K562 (cell line): ENCODE measurements at regions not wholly inside any gene's neighbourhood (a gene's known extent, or its start where the extent isn't known, plus 50 kb on each side); places are given as distances from the start of the nearest gene placed in this dataset.

Experiments
- ATAC-seq: fragments of 200-7000 bp; cut with Tn5 transposase; 3 replicates; pipeline ENCODE4 v1.9.1; 2020; ENCODE audit warnings: moderate library complexity
- BruUV-seq: library from RNA; stranded (reverse); fragments of 400-500 nt; replicated peaks from 2 replicates; lab custom pipeline; 2021; lab: Mats Ljungman, UMichigan
- CTCF ChIA-PET: fragments of 300-600 bp; formaldehyde crosslinking; extraction: SDS; loops from one replicate; lab custom pipeline; 2021; ENCODE audit warnings: low intra/inter-chr PET ratio; lab: Yijun Ruan, JAX
- POLR2A ChIA-PET: fragments of 300-600, 350-650 bp; sonication (Branson Sonifier 250); formaldehyde crosslinking; extraction: SDS; loops from one replicate; lab custom pipeline; 2021; ENCODE audit warnings: antibody characterized with exemption, inconsistent platforms; lab: Yijun Ruan, JAX
- DNase-seq, 4 experiments: peaks; one replicate each; pipeline versions ENCODE4 v3.0.0 to v3.0.0-alpha.2; 2011 to 2018; ENCODE audit warnings: low spot score in 3 of 4, mixed read lengths in 3 of 4; ENCODE audit errors: extremely low read depth in 1 of 4
- FAIRE-seq: peaks from 2 replicates; lab custom pipeline; 2011; peaks lifted over from hg19 to GRCh38; lab: Jason Lieb, UNC
- H2AFZ ChIP-seq: 2 replicates; pipeline ENCODE4 v1.6.0; 2011; ENCODE audit warnings: low read depth, low read length, control low read depth, inconsistent platforms
- H3K27ac ChIP-seq: fragments of 200-600 bp; 3 replicates; pipeline ENCODE4 v1.8.0; 2011; ENCODE audit warnings: low read depth, mild to moderate bottlenecking, control low read depth, inconsistent platforms, low read length, moderate library complexity, mixed read lengths; ENCODE audit errors: extremely low read depth
- H3K27me3 ChIP-seq, 2 experiments: fragments of 300-600 bp in 1 of 2; 2 replicates in 1 of 2; 3 replicates in 1 of 2; pipeline versions ENCODE4 v1.6.0 to v1.8.0; 2011; ENCODE audit warnings: inconsistent platforms in 2 of 2, low read length in 2 of 2, mild to moderate bottlenecking in 1 of 2, mixed read lengths in 1 of 2, moderate library complexity in 1 of 2; ENCODE audit not compliant: control insufficient read depth in 2 of 2, insufficient read depth in 2 of 2
- H3K36me3 ChIP-seq: fragments of 300-600 bp; 3 replicates; pipeline ENCODE4 v1.8.0; 2011; ENCODE audit warnings: mild to moderate bottlenecking, low read length, inconsistent platforms; ENCODE audit not compliant: control insufficient read depth, insufficient read depth
- H3K4me1 ChIP-seq, 2 experiments: fragments of 200-600 bp in 1 of 2; replicated peaks in 1 of 2; 2 replicates in 1 of 2; 3 replicates in 1 of 2; pipeline versions ENCODE4 v1.5.1 to v1.8.0; 2011; ENCODE audit warnings: inconsistent platforms in 2 of 2, low read length in 2 of 2, mild to moderate bottlenecking in 1 of 2, mixed read lengths in 1 of 2, moderate library complexity in 1 of 2; ENCODE audit not compliant: control insufficient read depth in 2 of 2, insufficient read depth in 2 of 2
- H3K4me2 ChIP-seq: 2 replicates; pipeline ENCODE4 v1.6.1; 2011; ENCODE audit warnings: low read length, control low read depth, inconsistent platforms, mixed read lengths; ENCODE audit not compliant: insufficient read depth
- H3K4me3 ChIP-seq: fragments of 200-600 bp; sonication (generic), shearing (Covaris generic); 2 replicates; pipeline ENCODE4 v1.5.1; 2016; ENCODE audit warnings: control low read depth, inconsistent platforms
- H3K79me2 ChIP-seq: fragments of 200-600 bp; 3 replicates; pipeline ENCODE4 v1.8.0; 2011; ENCODE audit warnings: low read length, inconsistent platforms; ENCODE audit not compliant: control insufficient read depth, insufficient read depth
- H3K9ac ChIP-seq, 2 experiments: 2 replicates each; pipeline versions ENCODE4 v1.6.0 to v1.6.1; 2011; ENCODE audit warnings: low read depth in 2 of 2, low read length in 2 of 2, control low read depth in 1 of 2, inconsistent platforms in 1 of 2, mild to moderate bottlenecking in 1 of 2, mixed read lengths in 1 of 2; ENCODE audit not compliant: insufficient read depth in 1 of 2
- H3K9me1 ChIP-seq: one replicate; pipeline ENCODE4 v1.6.0; 2011; ENCODE audit warnings: inconsistent platforms, mild to moderate bottlenecking, low read length, moderate library complexity; ENCODE audit not compliant: control insufficient read depth, insufficient read depth
- H3K9me3 ChIP-seq: replicated peaks from 2 replicates; pipeline ENCODE4 v1.5.1; 2011; ENCODE audit warnings: low read depth, low read length, inconsistent platforms; ENCODE audit not compliant: control insufficient read depth, insufficient read depth
- H4K20me1 ChIP-seq: replicated peaks from 2 replicates; pipeline ENCODE4 v1.6.1; 2011; ENCODE audit warnings: low read length, inconsistent platforms, mixed read lengths; ENCODE audit not compliant: control insufficient read depth, insufficient read depth
- CBX5 ChIP-seq: IDR thresholded peaks from 2 replicates; pipeline ENCODE4 v1.6.1; 2014; ENCODE audit warnings: low read depth, borderline replicate concordance
- HNRNPL ChIP-seq: fragments of 200-400 bp; formaldehyde crosslinking; IDR thresholded peaks from 2 replicates; pipeline ENCODE4 v1.6.1; 2017; ENCODE audit warnings: low read depth, mild to moderate bottlenecking, low read length
- KLF16 ChIP-seq: IDR thresholded peaks from 2 replicates; pipeline ENCODE4 v1.6.1; 2016; ENCODE audit warnings: antibody characterized with exemption
- PBX2 ChIP-seq, 2 experiments: IDR thresholded peaks in 1 of 2; conservative IDR thresholded peaks in 1 of 2; 2 replicates each; pipeline ENCODE4 v1.6.1; 2016; ENCODE audit warnings: low read depth in 2 of 2, mild to moderate bottlenecking in 1 of 2, missing compliant biosample characterization in 1 of 2, missing genetic modification characterization in 1 of 2, moderate library complexity in 1 of 2
- STAT5B ChIP-seq: fragments of 250-450 bp; sonication (Bioruptor Pico); IDR thresholded peaks from 2 replicates; pipeline ENCODE4 v1.8.0; 2021; ENCODE audit warnings: mild to moderate bottlenecking, inconsistent platforms
- TBL1XR1 ChIP-seq, 2 experiments: IDR thresholded peaks; 2 replicates each; pipeline ENCODE4 v1.6.1; 2012; ENCODE audit warnings: improper control_type of control experiment in 2 of 2, low read length in 2 of 2, mild to moderate bottlenecking in 1 of 2
- WGBS: fragments of 100-300 bp; shearing (Covaris generic); methylation state at CpG from one replicate; pipeline ENCODE4 v1.1.6; 2016; ENCODE audit warnings: low coverage, mixed read lengths; ENCODE audit not compliant: insufficient coverage; ENCODE audit errors: missing lambda C conversion rate; 5-methylcytosine and 5-hydroxymethylcytosine counted together
- in situ Hi-C: fragments of 300-500 bp; cut with MboI; formaldehyde crosslinking; loops from 4 replicates; pipeline ENCODE4 v1.15.0; 2018; ENCODE audit warnings: inconsistent platforms, mixed read lengths
- intact Hi-C: fragments of 100-400 bp; cut with micrococcal nuclease; formaldehyde crosslinking; loops from 2 replicates; pipeline ENCODE4 v1.14.2; 2022

GRCh38 chr5:117614408-117614807, 1039.8 kb upstream of the SEMA6A start:
- POLR2A ChIA-PET: no interaction called here
- Histone ChIP-seq H3K4me2 (no peak overlapping the region), H3K27me3 (no peaks in the 10 kb centered on the region), H3K9me1 (no peaks in the 10 kb centered on the region), H3K27ac (no peak overlapping the region), H3K9me3 (no peaks in the 10 kb centered on the region; the same call in 1 of the 2 replicates), H2AFZ (no peak overlapping the region), H3K36me3 (no peaks in the 10 kb centered on the region), H3K4me3 (no peak overlapping the region), H3K9ac (no peak overlapping the region), H3K4me1 (no peaks in the 10 kb centered on the region), H3K79me2 (no peaks in the 10 kb centered on the region), H4K20me1 (no peaks in the 10 kb centered on the region)
- TF ChIP-seq PBX2 (CRISPR knock-in tag; IDR thresholded peaks at IDR 0.05; ENCODE audit: low read depth) (no peak), PBX2 (tag; conservative IDR thresholded peaks at IDR 0.05; ENCODE audit: low read depth) (no peak), TBL1XR1 (IDR thresholded peaks at IDR 0.05; ENCODE audit: low read length in 2 of 2) (no peak), KLF16 (no peak), STAT5B (CRISPR knock-in tag) (no peak), HNRNPL (no peak), CBX5 (no peak)
- intact Hi-C loops: no loop called here
- BruUV-seq: no TSS peak
- FAIRE-seq (no peak), DNase-seq (no peak), ATAC-seq (no peak)
- in situ Hi-C loops: no loop called here
- CTCF ChIA-PET: interaction anchor here (0.6 kb wide), 1 partner anchor 124 kb away, joined by 3 read pairs; no protein-coding TSS in a partner anchor
- 0% methylated on average over 2 of the region's 2 CpGs for WGBS
